SKM-1 treated with dmso at 0.1 percent for 144 hours (cell line): ENCODE measurements at regions not wholly inside any gene's neighbourhood (a gene's known extent, or its start where the extent isn't known, plus 50 kb on each side); places are given as distances from the start of the nearest gene placed in this dataset.

Source experiments
- DNase-seq: peaks from one replicate; lab custom pipeline; 2025; ENCODE audit not compliant: unreplicated experiment; lab: John Stamatoyannopoulos, UW

DNA sequence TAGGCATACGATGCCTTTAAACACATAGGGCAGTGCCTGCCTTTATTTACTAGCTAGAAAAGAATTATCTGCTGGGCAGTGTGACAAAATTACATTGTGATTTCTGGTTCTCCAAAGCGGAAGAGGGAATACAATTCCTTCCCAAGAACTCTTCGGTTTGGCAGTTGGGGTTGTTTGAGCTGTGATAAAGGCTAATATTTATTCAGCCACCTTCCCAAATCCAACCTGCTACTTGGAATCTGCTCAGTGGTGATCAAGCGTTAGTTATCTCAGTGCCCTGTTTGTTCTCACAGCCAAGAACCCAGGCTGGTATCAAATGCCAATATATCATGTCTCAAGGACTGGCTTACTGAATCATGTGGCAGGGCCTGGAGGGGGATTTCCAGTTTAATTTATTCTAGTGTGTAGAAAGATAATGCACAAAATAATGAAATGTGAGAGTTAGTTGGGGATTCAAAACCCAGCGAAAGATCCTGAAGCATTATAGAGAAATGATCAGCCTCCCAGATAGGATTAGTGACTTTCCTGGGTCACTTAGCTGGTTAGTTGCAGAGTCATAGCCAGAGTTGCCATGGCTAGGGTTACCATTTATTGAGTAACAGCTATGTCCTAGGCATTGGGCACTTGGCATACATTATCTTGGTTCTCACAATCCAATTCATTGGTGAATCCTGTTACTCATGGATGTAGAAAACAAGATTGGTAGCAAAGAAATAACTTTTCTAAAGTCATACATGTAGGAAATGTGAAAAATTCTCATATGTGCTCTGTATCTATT is 457.0 kb upstream of the KLF4 start:
- no peak for DNase-seq

DNA sequence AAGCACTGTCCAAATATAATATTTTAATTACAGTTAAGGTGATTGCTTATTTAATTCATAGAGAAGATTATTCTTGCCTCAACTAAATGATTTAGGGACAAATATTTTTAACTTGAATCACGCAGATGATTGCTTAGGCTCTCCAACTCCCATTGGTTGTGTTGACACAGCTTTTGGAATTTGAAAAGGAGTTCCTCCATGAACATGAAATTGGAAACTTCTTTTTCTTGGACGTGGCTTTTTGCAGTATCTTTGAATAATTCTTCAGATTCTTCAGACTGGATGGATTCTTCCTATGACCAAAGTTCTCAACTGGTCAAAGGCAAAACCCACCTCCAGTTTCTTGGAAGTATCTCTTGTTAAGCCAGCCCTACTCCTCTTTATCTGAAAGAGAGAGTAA is 456.4 kb upstream of the KLF4 start:
- no peak for DNase-seq

DNA sequence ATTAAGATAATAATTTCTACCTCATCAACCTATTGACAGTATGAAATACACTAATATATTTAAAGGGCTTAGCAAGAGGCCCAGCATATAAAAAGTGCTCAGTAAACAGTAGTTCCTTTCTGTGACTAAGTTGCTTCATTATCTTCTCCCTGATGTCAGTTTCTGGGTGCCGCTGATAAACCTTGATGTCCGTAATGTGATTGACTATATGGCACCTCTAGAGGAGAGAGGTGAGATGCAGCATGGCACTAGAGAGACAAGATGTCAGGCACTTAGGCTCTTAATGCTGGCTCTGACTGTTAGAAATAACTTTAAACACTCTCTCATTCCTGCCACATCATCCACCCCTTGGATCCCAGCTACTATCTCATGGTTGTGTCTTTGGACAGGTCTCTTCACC is 455.9 kb upstream of the KLF4 start:
- no peak for DNase-seq

DNA sequence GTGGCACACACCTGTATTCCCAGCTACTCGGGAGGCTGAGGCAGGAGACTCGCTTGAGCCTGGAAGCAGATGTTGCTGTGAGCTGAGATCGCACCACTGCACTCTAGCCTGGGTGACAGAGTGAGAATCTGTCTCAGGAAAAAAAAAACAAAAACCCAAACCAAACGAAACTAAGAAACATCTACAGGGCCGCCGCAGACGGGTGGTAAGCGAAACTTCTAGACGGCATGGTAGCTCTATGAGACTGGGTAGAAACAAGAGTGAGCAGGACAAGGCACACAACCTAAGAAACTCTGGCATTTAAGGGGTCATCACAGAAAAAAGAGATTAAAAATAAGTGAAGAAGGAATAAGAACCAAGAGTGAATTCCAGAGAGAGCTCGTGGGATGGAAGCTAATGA is 454.8 kb upstream of the KLF4 start:
- no peak for DNase-seq

DNA sequence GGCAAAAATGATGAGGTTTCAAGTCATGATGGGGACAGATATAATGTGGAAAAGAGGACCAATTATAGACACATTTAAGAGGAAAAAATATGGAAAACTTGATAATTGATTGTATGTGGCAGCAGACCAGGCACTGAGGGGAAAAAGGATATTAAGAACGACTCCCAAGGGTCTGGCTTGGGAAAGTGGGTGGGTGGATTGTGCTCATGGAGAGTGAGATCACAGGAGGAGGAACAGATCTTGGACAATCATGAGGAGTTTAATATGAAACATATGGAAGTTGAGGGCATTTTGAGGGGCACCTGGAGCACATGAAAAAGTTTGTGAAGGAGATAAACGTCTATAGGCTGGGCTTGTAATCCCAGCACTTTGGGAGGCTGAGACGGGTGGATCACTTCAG is 454.3 kb upstream of the KLF4 start:
- DNase-seq = no peak

DNA sequence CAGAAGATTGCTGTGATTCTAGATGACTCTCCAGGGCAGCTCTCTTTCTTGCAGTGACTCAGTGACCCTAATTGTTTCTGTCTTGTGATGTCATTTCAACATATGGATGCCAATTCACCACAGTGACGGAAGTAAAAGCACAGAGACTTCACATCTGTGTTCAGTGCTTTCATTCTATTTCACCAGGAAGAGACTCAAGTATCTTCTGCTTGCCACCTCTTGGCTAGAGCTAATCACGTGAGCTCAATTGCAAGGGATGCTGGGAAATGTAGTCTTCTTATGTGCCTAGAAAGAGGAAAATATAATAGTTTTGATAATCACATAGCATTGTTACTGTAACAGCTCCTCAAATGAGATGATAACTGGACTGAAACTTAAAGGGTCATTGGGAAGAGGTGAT is 453.3 kb upstream of the KLF4 start:
- no peak for DNase-seq

DNA sequence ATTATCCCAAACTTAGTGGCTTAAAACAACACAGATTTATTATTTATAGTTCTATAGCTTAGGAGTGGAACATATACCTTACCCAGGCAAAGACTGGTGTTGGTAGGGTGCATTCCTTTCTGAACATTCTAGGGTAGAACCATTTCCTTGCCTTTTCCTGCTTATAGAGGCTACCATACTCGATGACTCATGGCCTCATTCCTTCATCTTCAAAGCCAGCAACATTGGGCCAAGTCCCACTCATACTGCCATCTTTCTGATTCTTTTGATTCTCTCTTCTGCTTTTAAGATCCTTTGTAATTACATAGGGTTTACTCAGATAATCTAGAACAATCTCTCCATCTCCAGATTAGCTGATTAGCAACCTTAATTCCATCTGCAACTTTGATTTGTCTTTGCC is 452.7 kb upstream of the KLF4 start:
- no peak for DNase-seq

DNA sequence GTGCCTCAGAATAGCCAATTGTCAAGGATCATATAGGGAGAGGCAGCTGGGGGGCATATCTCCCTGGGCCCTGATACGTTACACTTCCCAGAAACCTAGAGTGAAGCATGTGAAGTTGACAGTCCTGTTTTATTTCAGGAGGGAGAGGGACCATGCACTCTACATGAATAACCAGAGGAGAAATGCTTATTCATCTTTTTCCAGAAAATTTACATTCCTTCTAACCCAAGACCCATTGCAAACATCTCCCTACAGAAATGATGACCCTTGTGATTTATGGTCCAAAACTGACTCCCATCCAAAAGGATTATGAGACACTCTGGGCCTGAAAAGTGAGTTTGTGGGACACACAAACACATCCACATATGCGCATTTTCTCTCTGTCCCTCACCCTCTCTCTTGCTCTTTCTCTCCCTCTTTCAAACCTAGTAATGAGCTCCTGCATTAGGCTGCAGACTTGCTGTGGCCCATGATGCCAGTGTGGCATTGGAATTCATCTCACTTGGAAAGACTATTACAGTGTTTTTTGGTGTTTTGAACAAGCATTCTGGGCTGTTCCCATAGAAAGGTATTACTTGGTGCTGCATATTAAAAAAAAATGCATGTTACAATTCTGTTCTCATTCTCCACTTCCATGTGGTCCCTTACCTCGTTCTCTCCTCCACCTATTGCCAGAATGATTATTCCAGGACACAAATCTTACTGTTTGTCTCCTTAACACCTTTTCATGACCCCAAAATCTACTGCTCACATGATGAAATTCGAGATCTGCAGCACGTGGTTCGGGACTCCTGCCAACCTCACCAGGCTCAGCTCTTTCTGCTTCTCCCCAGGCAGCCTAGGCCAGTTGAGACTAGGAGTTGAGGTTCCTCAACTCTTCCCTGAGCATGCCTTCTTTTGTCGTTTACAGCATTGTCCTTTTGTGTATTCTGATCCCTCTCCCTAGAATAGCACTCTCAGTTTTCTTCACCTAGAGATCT is 451.3 kb upstream of the KLF4 start:
- DNase-seq = no peak

DNA sequence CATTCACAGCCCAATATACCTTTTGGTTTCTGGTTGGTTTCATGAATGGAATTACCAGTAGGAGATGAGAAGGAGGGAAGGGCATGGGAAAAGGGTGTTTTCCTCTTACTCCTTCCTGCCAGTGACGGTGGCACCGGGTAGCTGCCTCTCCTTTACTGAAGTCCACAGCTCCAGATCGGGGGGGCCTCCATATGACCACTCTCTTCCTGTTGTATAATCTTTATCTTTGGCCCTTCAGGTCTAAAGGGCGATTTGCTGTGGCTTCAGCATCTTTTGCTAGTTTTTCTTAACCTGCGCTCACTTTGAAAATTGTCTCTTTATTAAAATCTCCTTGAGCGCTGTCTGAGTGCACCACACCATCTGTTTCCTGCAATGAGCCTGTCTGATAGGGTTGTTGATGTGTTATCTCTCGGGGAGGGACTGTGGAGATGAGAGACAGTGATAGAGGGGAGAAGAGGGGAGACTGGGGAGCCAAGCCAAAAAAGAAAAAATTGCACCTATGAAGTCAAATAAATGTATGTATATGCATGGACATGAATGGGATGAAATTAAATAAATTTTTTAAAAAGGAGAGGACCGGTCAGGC is 449.3 kb upstream of the KLF4 start:
- DNase-seq = no peak

DNA sequence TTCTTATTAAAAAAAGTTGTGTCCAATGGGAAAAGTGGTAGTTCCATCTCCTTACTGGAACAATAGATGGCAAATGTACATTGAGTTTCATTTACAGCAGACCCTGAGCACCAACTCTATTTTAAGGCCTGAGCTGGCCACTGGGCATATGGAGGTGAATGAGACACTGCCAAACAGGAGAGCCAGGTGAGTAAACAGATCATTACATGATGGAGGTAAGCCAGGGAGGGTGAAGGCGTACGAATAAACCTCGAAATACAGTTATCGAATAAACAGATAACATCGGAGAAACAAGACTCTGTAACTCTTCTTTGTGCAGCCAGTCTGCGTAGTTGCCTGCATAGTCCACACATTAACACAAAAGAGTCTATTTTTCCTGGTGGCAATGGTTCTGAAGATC is 446.4 kb upstream of the KLF4 start:
- DNase-seq = no peak

DNA sequence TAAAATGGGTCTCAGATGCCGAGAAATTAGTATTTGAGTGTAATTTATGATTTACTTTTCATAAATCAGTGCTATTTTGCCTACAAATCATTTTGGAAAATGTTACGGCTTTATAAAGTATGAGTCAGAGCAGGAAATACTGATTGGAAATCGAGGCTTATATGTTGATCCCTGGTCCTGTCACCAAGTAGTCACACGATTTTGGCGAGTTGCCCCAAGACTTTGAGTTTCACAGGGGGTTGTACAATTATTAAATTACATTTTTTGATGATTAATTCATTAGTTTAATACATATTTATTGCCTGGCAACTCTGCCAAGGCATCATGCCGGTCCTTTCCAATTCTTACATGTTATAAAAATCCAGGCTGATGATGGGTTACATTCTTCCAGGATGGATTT is 443.9 kb upstream of the KLF4 start:
- no peak for DNase-seq

DNA sequence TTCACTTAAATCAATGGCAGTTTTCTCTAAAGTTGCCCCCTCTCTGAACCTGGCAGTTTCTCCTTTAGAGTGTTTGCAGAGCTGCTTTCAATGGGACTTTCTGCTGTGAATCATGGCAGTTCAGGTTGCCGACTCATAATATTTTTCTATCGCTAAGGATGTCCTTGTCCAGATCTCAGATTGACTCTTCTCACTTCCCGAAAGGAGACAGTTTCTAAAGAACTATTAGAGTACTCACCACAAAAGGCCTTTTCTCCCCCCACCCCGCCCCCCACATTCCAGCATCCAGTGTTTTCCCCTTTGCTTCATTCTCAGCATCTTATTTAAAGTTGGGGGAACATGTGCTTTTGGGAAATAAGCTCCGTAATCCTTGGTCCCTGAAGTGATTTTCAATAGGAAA is 443.5 kb upstream of the KLF4 start:
- no peak for DNase-seq

DNA sequence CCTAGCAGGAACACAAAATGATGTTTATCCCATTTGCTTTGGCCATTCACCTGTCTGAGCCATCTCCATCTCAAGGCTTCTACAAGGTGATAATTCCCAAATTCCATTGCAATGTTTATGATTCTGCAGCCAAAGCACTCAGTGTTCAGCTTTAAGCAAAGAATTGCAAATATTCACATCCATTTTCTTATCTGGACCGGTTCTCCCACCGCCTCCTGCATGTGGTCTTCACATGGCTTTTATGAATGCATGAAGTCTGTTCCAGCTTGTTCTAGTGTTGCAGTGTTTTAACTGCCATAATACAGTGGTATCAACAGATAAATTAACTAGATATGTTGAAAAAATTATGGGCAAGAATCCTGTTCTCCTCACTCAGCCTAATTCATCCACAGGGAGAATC is 443.0 kb upstream of the KLF4 start:
- DNase-seq = no peak

DNA sequence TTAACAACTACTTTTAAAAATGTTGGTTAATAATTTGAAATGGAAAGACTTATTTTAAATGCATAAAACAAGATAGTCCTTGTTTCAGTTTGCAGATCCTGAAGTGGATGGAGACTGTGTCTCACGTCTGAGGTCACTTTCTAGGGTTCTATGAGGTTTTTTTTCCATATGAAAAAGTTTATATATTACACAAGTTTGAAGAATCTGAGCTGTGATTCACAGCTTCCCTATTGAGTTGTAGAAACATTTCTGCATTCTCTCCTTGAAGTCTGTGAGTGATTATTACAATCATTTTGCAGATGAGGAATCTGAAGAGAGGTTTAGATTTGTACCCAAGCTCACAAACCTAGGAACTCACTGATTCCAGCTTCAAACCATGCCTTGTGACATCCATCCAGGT is 442.5 kb upstream of the KLF4 start:
- DNase-seq = no peak

DNA sequence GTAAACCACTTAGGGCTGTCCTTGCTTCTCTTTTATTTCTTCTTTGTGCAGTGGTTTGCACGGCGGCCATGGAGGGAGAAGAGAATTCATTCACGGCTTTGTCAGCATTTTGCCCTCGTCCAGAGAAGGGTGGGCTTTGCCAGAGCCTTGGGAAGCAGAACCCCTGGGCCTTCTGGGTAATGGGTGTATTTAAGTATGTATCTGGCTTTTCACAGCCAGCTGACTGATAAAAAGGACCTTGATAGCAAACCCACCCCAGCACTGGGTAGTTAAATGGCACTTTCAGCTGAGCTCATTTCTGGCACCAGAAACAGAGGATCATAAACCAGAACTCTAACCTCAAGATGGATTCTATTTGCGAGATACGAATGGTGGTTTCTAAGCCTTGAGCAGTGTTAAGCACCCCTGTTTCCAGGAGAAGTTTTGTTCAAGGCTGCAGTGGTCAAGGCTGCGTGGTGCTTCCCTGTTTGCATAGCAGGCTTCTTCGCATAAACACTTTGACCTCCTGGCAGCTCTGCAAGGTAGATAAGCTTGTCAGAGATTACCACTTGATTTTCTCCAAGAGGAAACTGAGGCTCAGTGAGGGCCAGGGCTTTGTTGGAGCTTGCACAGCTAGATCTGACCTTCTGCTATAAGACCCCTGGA is 441.6 kb upstream of the KLF4 start:
- DNase-seq = no peak

DNA sequence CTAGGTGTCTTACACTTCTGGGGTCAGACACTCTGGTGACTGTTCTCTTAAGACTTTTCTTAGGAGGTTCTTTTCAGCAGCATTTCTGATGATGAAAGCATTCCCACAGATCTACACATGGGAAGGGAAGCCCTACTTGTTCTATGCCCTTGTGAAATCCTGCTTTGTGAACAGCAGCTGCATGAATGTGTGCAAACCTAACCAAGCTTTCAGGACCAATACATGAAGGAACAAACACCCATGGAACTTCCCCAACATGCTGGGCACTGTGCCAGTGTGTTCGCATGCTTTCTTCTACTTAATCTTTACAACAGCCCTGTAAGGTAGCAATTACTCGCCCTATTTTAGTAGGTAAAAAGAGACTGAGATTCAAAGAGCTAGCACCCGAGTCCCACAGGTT is 439.9 kb upstream of the KLF4 start:
- peak; percentile 30 for DNase-seq

DNA sequence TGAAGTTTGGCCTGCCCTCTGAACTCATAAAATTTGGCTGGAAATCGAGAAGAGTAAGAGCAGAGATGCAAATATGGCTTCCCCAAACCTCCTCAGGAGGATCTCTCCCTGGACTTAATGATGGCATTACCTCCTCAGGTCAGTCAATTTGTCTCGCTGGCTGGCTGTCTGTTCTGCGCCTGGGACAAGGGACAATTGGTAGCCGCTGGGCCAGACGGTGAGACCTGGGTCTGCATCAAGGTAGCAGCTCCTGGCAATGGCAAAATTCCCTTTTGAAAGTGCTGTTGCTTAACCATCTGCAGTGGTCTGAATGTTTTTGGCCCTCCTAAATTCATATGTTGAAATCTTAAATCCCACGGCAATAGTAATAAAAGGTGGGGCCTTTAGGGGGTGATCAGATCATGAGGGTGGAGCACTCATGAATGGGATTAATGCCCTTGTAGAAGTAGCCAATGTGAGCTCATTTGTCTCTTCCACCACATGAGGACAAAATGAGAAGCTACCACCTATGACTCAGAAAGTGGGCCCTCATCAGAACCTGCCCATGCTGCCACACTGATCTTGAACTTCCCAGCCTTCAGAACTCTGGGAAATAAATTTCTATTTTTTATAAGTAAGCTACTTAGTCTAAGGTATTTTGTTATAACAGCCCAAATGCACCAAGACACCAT is 439.3 kb upstream of the KLF4 start:
- DNase-seq = no peak

DNA sequence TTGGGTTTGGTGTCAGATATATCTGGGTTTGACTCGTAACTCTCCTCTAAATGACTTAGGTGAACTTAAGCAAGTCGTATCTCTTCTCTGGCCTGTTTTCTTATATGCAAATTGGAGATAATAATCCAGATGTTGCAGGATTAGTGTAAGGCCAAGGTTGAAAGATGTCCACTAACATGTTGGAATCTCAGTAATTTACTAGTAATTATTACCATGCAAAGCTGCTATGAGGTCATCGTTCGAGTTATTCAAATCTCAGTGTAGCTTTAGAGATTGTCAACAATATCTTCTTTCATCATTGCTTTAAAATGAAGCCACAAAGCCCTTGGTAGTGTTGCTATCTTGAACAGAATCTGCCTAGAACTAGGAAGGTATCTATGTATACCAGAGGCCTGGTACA is 437.7 kb upstream of the KLF4 start:
- no peak for DNase-seq

DNA sequence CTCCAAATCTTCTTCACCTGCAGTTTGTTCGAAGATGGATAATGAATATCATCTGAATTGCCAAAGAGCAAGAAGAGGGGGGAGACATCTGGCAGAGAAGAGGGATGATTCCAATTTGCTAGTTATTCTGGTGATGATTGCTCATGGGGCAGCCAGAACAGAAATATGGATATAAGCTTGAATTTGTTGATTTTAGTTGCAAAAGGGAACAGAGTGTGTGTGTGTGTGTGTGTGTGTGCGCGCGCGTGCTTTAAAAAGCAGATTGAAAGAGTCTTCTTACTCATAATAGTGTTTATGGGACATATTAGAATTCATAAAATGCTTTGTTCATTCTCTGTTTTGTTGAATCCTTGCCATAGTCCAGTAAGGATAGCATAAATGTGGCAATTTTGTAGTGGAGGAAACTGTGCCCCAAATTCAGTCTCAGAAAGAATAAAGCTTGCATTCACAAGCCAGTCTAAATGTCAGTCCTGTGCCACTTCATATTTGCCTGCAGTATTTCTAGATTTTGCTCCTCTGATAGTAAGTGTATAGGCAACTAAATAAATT is 436.3 kb upstream of the KLF4 start:
- no peak for DNase-seq

DNA sequence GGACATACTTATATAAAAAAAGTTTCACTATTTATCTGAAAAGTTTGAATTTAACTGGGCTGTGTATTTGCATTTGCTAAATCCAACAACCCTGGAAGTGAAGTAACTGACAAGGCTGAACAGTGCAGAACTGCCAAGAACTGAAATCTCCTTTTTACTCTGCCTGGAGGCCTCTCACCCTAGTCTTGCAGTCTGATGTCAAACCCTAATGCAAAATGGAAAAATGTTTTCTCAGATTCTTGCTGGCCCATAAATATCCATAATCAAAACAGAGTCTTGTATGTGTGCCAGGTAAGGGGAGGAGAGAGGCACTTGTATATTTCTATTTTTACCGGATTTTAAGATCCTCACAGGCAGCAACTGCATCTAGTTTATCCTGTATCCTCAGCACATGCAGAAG is 432.7 kb upstream of the KLF4 start:
- DNase-seq = no peak

DNA sequence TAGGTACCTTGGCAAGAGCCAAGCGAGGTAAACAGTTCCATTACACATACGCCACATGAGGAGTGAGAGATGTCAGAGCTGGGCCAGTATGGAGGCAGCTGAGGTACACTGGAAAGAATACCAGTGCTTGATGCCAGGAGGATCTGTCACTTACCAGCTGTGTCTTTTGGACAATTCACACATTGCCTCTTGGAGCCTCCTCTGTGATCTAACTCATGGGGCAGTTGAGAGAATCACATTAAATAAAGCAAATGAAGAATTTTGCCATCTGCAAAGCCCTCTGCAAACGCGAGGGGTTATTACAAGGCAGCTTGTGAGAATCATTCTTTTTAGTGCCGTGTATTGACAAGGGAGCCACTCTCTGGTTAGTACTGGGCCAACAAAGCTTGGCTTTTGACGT is 429.7 kb upstream of the KLF4 start:
- DNase-seq = no peak
